PC-9 (cell line): ENCODE measurements at regions not wholly inside any gene's neighbourhood (a gene's known extent, or its start where the extent isn't known, plus 50 kb on each side); places are given as distances from the start of the nearest gene placed in this dataset.

Experiments used
- CTCF ChIP-seq: fragments of 200-600 bp; sonication (generic); conservative IDR thresholded peaks from 2 replicates; pipeline ENCODE4 v1.6.1; 2017; ENCODE audit warnings: mixed run types, antibody characterized with exemption, mild to moderate bottlenecking, moderate library complexity
- EZH2 ChIP-seq: fragments of 200-600 bp; sonication (generic); IDR thresholded peaks from 2 replicates; pipeline ENCODE4 v1.8.0; 2017; ENCODE audit warnings: antibody characterized with exemption, low read depth

- TF ChIP-seq EZH2 (no peak), CTCF (no peak)
Measured at GRCh38 chr20:60420676-60421229, 462.5 kb downstream of the CDH26 start.
